Liver (tissue), 3 donors: ENCODE measurements at regions not wholly inside any gene's neighbourhood (a gene's known extent, or its start where the extent isn't known, plus 50 kb on each side); places are given as distances from the start of the nearest gene placed in this dataset.

Experiments used
- CTCF ChIP-seq: fragments of 150-350 bp; IDR thresholded peaks from 2 replicates; pipeline ENCODE4 v1.5.1; 2017; ENCODE audit warnings: improper control_type of control experiment, low read depth, low read length; ENCODE audit not compliant: missing input control
- GABPA ChIP-seq, 2 donors: IDR thresholded peaks in 1 of 2; conservative IDR thresholded peaks in 1 of 2; 2 replicates each; pipeline ENCODE4 v1.6.1; 2016; ENCODE audit warnings: antibody characterized with exemption in 2 of 2, mild to moderate bottlenecking in 1 of 2, moderate library complexity in 1 of 2
- SP1 ChIP-seq: IDR thresholded peaks from 2 replicates; pipeline ENCODE4 v1.6.1; 2018; ENCODE audit warnings: antibody characterized with exemption, mild to moderate bottlenecking
- donor health status: healthy.
- donor health status: healthy.

- TF ChIP-seq CTCF (no peak), SP1 (no peak), GABPA (IDR thresholded peaks at IDR 0.05 in 1 of 2, conservative IDR thresholded peaks at IDR 0.05 in 1 of 2) (no peak)
These were observed 412.1 kb downstream of the TDRD15 start for GRCh38 chr2:21535826-21536225.
